Lower leg skin (tissue), 4 donors: ENCODE measurements at regions not wholly inside any gene's neighbourhood (a gene's known extent, or its start where the extent isn't known, plus 50 kb on each side); places are given as distances from the start of the nearest gene placed in this dataset.

Source experiments
- DNase-seq, 2 donors: peaks; one replicate each; pipeline ENCODE4 v3.0.0-alpha.2; 2019; ENCODE audit warnings: low spot score in 2 of 2
- H3K4me3 ChIP-seq: fragments of 200-600 bp; sonication (generic); 2 replicates; pipeline ENCODE4 v1.5.1; 2017; ENCODE audit warnings: mild to moderate bottlenecking, low read depth; ENCODE audit not compliant: poor library complexity, severe bottlenecking
- POLR2A ChIP-seq, 2 donors: fragments of 450-650 bp; IDR thresholded peaks; one replicate each; pipeline ENCODE4 v1.6.1; 2016 to 2017; ENCODE audit warnings: antibody characterized with exemption in 2 of 2, mild to moderate bottlenecking in 1 of 2, moderate library complexity in 1 of 2
- WGBS, 2 donors: methylation state at CpG; one replicate each; pipeline ENCODE4 v1.1.5; 2018; 5-methylcytosine and 5-hydroxymethylcytosine counted together
- intact Hi-C: fragments of 100-400 bp; cut with DNase I; formaldehyde crosslinking; loops from one replicate; pipeline ENCODE4 v1.15.0; 2023; ENCODE audit warnings: low total_unique reads
- TF ChIP-seq, protein P1 (sequence below), 3 donors: fragments of 450-650 bp; IDR thresholded peaks; one replicate each; pipeline ENCODE4 v1.5.1; 2016; ENCODE audit warnings: antibody characterized with exemption in 3 of 3, mild to moderate bottlenecking in 3 of 3, moderate library complexity in 2 of 3

DNA sequence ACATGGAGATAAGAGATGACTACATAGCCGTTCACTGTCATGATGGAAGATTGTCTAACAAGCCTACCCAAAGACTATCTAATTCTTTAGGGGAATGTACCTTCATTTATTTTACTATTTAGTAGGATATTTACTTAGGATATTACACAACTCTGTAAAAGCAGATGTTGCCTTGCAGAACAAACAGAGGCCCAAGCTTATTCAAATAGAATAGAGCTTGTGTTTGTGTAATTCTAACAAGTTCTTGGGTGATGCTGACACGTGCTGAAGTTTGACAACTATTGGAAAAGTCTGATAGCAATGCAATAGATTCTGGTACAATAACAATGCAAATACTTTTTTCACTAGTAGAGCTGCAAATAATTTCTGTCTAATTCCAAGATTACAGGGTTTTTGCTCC lies 447.6 kb downstream of the TOX3 start:
- 45 to 46% methylated on average over 2 of the region's 2 CpGs for WGBS, 2 donors
- no peak overlapping the region for H3K4me3 ChIP-seq
- no peak for DNase-seq
- intact Hi-C loops = no loop called here
- TF ChIP-seq, protein P1, sequence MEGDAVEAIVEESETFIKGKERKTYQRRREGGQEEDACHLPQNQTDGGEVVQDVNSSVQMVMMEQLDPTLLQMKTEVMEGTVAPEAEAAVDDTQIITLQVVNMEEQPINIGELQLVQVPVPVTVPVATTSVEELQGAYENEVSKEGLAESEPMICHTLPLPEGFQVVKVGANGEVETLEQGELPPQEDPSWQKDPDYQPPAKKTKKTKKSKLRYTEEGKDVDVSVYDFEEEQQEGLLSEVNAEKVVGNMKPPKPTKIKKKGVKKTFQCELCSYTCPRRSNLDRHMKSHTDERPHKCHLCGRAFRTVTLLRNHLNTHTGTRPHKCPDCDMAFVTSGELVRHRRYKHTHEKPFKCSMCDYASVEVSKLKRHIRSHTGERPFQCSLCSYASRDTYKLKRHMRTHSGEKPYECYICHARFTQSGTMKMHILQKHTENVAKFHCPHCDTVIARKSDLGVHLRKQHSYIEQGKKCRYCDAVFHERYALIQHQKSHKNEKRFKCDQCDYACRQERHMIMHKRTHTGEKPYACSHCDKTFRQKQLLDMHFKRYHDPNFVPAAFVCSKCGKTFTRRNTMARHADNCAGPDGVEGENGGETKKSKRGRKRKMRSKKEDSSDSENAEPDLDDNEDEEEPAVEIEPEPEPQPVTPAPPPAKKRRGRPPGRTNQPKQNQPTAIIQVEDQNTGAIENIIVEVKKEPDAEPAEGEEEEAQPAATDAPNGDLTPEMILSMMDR (IDR thresholded peaks at IDR 0.05) = no peak
- TF ChIP-seq POLR2A (IDR thresholded peaks at IDR 0.05) = no peak

DNA sequence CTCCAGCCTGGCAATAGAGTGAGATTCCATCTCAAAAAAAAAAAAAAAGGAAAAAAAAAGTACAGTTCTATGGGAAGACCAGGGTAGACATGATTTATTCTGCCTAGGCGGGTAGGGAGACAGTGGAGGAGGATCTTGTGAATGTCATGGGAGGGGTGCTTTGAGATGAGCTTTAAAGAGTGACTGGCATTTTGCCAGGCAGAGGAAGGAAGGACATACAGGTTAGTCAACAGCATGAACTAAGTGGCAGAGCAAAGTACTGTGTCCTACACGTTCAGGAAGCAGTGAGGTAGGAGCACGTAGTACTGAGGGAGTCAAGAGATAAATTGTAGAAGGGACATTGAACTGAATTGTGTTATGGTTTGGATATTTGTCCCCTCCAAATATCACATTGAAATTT lies 451.5 kb downstream of the TOX3 start:
- DNase-seq = no peak
- no peak overlapping the region for H3K4me3 ChIP-seq
- 50 to 51% methylated on average over 3 of the region's 3 CpGs for WGBS, 2 donors
- intact Hi-C loops = no loop called here
- TF ChIP-seq POLR2A (IDR thresholded peaks at IDR 0.05) = no peak
- TF ChIP-seq, protein P1 (IDR thresholded peaks at IDR 0.05) = no peak

DNA sequence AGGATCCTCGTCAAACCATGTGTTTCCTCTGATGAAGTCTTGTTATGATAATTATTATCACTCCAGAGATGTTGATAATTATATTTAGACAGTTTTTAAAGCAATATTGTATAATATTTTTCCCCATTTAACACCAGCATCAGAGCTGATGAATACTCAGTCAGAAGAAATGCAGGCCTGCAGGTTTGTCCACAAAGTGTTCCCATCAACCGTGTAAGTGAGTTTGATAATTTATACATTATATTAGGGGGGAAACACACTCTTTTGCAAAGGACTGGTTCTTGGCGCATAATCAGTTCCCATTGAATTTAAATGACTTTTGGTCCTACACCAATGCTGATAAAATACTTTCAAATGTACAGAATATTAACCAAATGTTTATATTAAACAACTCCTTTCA lies 454.8 kb downstream of the TOX3 start:
- intact Hi-C loops = no loop called here
- no peak for DNase-seq
- TF ChIP-seq, protein P1 (IDR thresholded peaks at IDR 0.05) = no peak
- no peak for TF ChIP-seq POLR2A (IDR thresholded peaks at IDR 0.05)
- 81 to 84% methylated on average over 3 of the region's 3 CpGs for WGBS, 2 donors
- no peak overlapping the region for H3K4me3 ChIP-seq

DNA sequence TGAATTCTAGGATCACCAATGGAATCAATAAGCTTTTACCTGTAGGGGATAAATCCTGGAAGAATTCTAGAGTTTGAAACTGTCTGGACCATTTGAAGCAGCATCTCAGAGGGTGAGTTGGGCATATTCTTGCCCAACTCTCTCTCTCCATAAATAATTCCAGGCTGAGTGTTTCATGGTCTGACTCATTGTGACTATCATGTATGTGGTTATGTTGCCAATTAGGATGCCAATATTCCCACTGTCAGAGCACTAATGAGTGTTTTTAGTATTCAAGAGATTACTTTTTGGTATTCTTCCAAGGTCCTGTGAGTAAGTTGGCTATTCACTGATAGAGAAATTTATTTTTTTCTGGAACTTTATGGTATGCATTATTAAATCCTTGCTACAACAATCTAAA lies 456.9 kb downstream of the TOX3 start:
- DNase-seq = no peak
- no peak overlapping the region for H3K4me3 ChIP-seq
- no peak for TF ChIP-seq POLR2A (IDR thresholded peaks at IDR 0.05)
- TF ChIP-seq, protein P1 (IDR thresholded peaks at IDR 0.05) = no peak
- intact Hi-C loops = no loop called here

DNA sequence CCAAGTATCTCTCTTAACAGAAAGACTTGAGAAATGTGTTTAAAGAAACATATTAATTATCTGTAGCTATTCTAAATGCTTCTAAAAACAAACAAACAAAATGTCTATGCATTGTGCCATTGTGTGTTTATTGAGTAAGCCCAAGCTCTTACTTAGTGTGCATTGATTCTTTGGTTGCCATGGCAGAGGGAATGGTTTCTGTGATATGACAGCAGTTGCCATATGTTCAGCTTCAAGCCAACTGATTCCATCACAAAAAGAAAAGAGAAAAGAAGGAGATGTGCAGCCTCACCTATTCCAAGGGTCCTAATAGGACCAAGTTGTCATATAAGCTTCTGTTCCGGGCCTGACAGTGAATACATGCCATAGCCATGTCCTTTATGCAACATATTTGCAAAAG lies 457.5 kb downstream of the TOX3 start:
- DNase-seq = no peak
- H3K4me3 ChIP-seq = no peak overlapping the region
- 89 to 95% methylated on average over 1 of the region's 1 CpG for WGBS, 2 donors
- intact Hi-C loops = no loop called here
- TF ChIP-seq, protein P1 (IDR thresholded peaks at IDR 0.05) = no peak
- TF ChIP-seq POLR2A (IDR thresholded peaks at IDR 0.05) = no peak

DNA sequence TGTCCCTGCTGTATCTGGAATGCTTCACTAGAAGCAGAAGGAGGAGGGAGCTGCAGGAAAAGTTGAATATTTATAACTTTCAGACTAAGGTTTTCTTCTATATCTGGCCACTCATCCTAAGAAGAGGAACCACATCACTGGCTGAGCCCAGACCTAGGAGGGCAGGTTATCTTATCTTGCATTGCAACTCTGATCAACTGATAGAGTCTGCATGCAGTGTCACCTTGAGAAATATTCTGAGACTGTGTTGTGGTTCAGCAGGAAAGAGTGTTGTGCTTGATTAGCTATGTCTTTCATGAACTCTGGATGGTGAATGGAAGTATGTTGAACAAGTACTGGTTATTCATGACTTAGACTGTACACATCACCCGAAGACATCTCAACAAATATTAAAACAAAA lies 460.0 kb downstream of the TOX3 start:
- WGBS, 2 donors = 77 to 80% methylated on average over 1 of the region's 1 CpG
- no peak for DNase-seq
- intact Hi-C loops = no loop called here
- no peak for TF ChIP-seq POLR2A (IDR thresholded peaks at IDR 0.05)
- TF ChIP-seq, protein P1 (IDR thresholded peaks at IDR 0.05) = no peak
- no peak overlapping the region for H3K4me3 ChIP-seq
